K562 (cell line): ENCODE measurements at regions not wholly inside any gene's neighbourhood (a gene's known extent, or its start where the extent isn't known, plus 50 kb on each side); places are given as distances from the start of the nearest gene placed in this dataset.

Source experiments
- ATAC-seq: fragments of 200-7000 bp; cut with Tn5 transposase; 3 replicates; pipeline ENCODE4 v1.9.1; 2020; ENCODE audit warnings: moderate library complexity
- BruUV-seq: library from RNA; stranded (reverse); fragments of 400-500 nt; replicated peaks from 2 replicates; lab custom pipeline; 2021; lab: Mats Ljungman, UMichigan
- CTCF ChIA-PET: fragments of 300-600 bp; formaldehyde crosslinking; extraction: SDS; loops from one replicate; lab custom pipeline; 2021; ENCODE audit warnings: low intra/inter-chr PET ratio; lab: Yijun Ruan, JAX
- POLR2A ChIA-PET: fragments of 300-600, 350-650 bp; sonication (Branson Sonifier 250); formaldehyde crosslinking; extraction: SDS; loops from one replicate; lab custom pipeline; 2021; ENCODE audit warnings: antibody characterized with exemption, inconsistent platforms; lab: Yijun Ruan, JAX
- DNase-seq, 4 experiments: peaks; one replicate each; pipeline versions ENCODE4 v3.0.0 to v3.0.0-alpha.2; 2011 to 2018; ENCODE audit warnings: low spot score in 3 of 4, mixed read lengths in 3 of 4; ENCODE audit errors: extremely low read depth in 1 of 4
- FAIRE-seq: peaks from 2 replicates; lab custom pipeline; 2011; peaks lifted over from hg19 to GRCh38; lab: Jason Lieb, UNC
- H2AFZ ChIP-seq: 2 replicates; pipeline ENCODE4 v1.6.0; 2011; ENCODE audit warnings: low read depth, low read length, control low read depth, inconsistent platforms
- H3K27ac ChIP-seq: fragments of 200-600 bp; 3 replicates; pipeline ENCODE4 v1.8.0; 2011; ENCODE audit warnings: low read depth, mild to moderate bottlenecking, control low read depth, inconsistent platforms, low read length, moderate library complexity, mixed read lengths; ENCODE audit errors: extremely low read depth
- H3K27me3 ChIP-seq, 2 experiments: fragments of 300-600 bp in 1 of 2; 2 replicates in 1 of 2; 3 replicates in 1 of 2; pipeline versions ENCODE4 v1.6.0 to v1.8.0; 2011; ENCODE audit warnings: inconsistent platforms in 2 of 2, low read length in 2 of 2, mild to moderate bottlenecking in 1 of 2, mixed read lengths in 1 of 2, moderate library complexity in 1 of 2; ENCODE audit not compliant: control insufficient read depth in 2 of 2, insufficient read depth in 2 of 2
- H3K36me3 ChIP-seq: fragments of 300-600 bp; 3 replicates; pipeline ENCODE4 v1.8.0; 2011; ENCODE audit warnings: mild to moderate bottlenecking, low read length, inconsistent platforms; ENCODE audit not compliant: control insufficient read depth, insufficient read depth
- H3K4me1 ChIP-seq, 2 experiments: fragments of 200-600 bp in 1 of 2; replicated peaks in 1 of 2; 2 replicates in 1 of 2; 3 replicates in 1 of 2; pipeline versions ENCODE4 v1.5.1 to v1.8.0; 2011; ENCODE audit warnings: inconsistent platforms in 2 of 2, low read length in 2 of 2, mild to moderate bottlenecking in 1 of 2, mixed read lengths in 1 of 2, moderate library complexity in 1 of 2; ENCODE audit not compliant: control insufficient read depth in 2 of 2, insufficient read depth in 2 of 2
- H3K4me2 ChIP-seq: 2 replicates; pipeline ENCODE4 v1.6.1; 2011; ENCODE audit warnings: low read length, control low read depth, inconsistent platforms, mixed read lengths; ENCODE audit not compliant: insufficient read depth
- H3K4me3 ChIP-seq: fragments of 200-600 bp; sonication (generic), shearing (Covaris generic); 2 replicates; pipeline ENCODE4 v1.5.1; 2016; ENCODE audit warnings: control low read depth, inconsistent platforms
- H3K79me2 ChIP-seq: fragments of 200-600 bp; 3 replicates; pipeline ENCODE4 v1.8.0; 2011; ENCODE audit warnings: low read length, inconsistent platforms; ENCODE audit not compliant: control insufficient read depth, insufficient read depth
- H3K9ac ChIP-seq, 2 experiments: 2 replicates each; pipeline versions ENCODE4 v1.6.0 to v1.6.1; 2011; ENCODE audit warnings: low read depth in 2 of 2, low read length in 2 of 2, control low read depth in 1 of 2, inconsistent platforms in 1 of 2, mild to moderate bottlenecking in 1 of 2, mixed read lengths in 1 of 2; ENCODE audit not compliant: insufficient read depth in 1 of 2
- H3K9me1 ChIP-seq: one replicate; pipeline ENCODE4 v1.6.0; 2011; ENCODE audit warnings: inconsistent platforms, mild to moderate bottlenecking, low read length, moderate library complexity; ENCODE audit not compliant: control insufficient read depth, insufficient read depth
- H3K9me3 ChIP-seq: replicated peaks from 2 replicates; pipeline ENCODE4 v1.5.1; 2011; ENCODE audit warnings: low read depth, low read length, inconsistent platforms; ENCODE audit not compliant: control insufficient read depth, insufficient read depth
- H4K20me1 ChIP-seq: replicated peaks from 2 replicates; pipeline ENCODE4 v1.6.1; 2011; ENCODE audit warnings: low read length, inconsistent platforms, mixed read lengths; ENCODE audit not compliant: control insufficient read depth, insufficient read depth
- HCFC1 ChIP-seq: IDR thresholded peaks from 2 replicates; pipeline ENCODE4 v1.6.1; 2012; ENCODE audit warnings: low read depth, low read length, improper control_type of control experiment
- HMGN3 ChIP-seq: IDR thresholded peaks from 2 replicates; pipeline ENCODE4 v1.6.1; 2011; ENCODE audit warnings: borderline replicate concordance, low read depth, mild to moderate bottlenecking, mixed read lengths, low read length; ENCODE audit not compliant: insufficient read length; ENCODE audit errors: extremely low read depth
- ILF3 ChIP-seq: fragments of 450-650 bp; IDR thresholded peaks from 2 replicates; pipeline ENCODE4 v1.6.1; 2018; ENCODE audit warnings: antibody characterized with exemption, mild to moderate bottlenecking, moderate library complexity, borderline replicate concordance
- ILK ChIP-seq: fragments of 450-650 bp; IDR thresholded peaks from 2 replicates; pipeline ENCODE4 v1.6.1; 2016; ENCODE audit warnings: missing genetic modification characterization, low read depth, mild to moderate bottlenecking, missing compliant biosample characterization, moderate library complexity, borderline replicate concordance
- MCM5 ChIP-seq: fragments of 450-650 bp; IDR thresholded peaks from 2 replicates; pipeline ENCODE4 v1.6.1; 2016; ENCODE audit warnings: low read depth
- NONO ChIP-seq, 2 experiments: fragments of 200-400 bp in 1 of 2; fragments of 450-650 bp in 1 of 2; formaldehyde crosslinking in 1 of 2; IDR thresholded peaks; 2 replicates each; pipeline ENCODE4 v1.6.1; 2017; ENCODE audit warnings: low read depth in 2 of 2, mild to moderate bottlenecking in 2 of 2, moderate library complexity in 2 of 2, low read length in 1 of 2
- RBBP5 ChIP-seq: fragments of 200-600 bp; sonication (generic); IDR thresholded peaks from 2 replicates; pipeline ENCODE4 v1.6.1; 2012; ENCODE audit warnings: borderline replicate concordance, mild to moderate bottlenecking, low read length, control low read depth, inconsistent platforms; ENCODE audit not compliant: insufficient read depth, poor library complexity, severe bottlenecking
- ZNF282 ChIP-seq: sonication (generic); formaldehyde crosslinking; IDR thresholded peaks from 2 replicates; pipeline ENCODE4 v1.8.1; 2023; ENCODE audit warnings: missing genetic modification reagents
- WGBS: fragments of 100-300 bp; shearing (Covaris generic); methylation state at CpG from one replicate; pipeline ENCODE4 v1.1.6; 2016; ENCODE audit warnings: low coverage, mixed read lengths; ENCODE audit not compliant: insufficient coverage; ENCODE audit errors: missing lambda C conversion rate; 5-methylcytosine and 5-hydroxymethylcytosine counted together
- in situ Hi-C: fragments of 300-500 bp; cut with MboI; formaldehyde crosslinking; loops from 4 replicates; pipeline ENCODE4 v1.15.0; 2018; ENCODE audit warnings: inconsistent platforms, mixed read lengths
- intact Hi-C: fragments of 100-400 bp; cut with micrococcal nuclease; formaldehyde crosslinking; loops from 2 replicates; pipeline ENCODE4 v1.14.2; 2022
- TF ChIP-seq, protein P1 (sequence below): sonication (generic); formaldehyde crosslinking; IDR thresholded peaks from 2 replicates; pipeline ENCODE4 v1.8.0; 2022; ENCODE audit warnings: mild to moderate bottlenecking, missing genetic modification reagents
- TF ChIP-seq, protein P2 (sequence below): fragments of 250-450 bp; sonication (Bioruptor Pico); IDR thresholded peaks from 2 replicates; pipeline ENCODE4 v1.8.0; 2022; ENCODE audit warnings: moderate library complexity, mild to moderate bottlenecking, inconsistent platforms
- TF ChIP-seq, protein P3 (sequence below): sonication (generic); formaldehyde crosslinking; IDR thresholded peaks from 2 replicates; pipeline ENCODE4 v1.8.0; 2022; ENCODE audit warnings: mild to moderate bottlenecking, low read depth, missing genetic modification reagents

DNA sequence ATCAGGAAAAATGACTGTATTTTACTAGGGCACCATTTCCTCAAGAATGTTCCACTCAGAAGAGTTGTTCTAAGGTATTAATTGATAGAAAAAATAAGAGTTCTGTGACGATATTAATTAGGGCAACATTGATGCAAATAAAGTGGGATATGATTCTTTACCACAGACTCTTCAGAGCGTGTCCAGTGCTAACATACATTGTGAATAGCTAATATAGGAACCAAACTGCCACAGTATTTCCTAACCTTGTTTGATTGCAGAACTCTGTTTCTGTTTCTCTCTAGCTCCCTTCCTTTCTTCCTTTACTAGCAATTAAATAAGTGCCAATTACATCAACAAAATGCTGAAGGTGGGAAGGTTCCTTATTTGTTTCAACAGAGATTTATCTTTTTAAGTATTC lies 154.1 kb upstream of the CPEB2 start:
- Histone ChIP-seq H3K9me1 (no peaks in the 10 kb centered on the region), H4K20me1 (no peaks in the 10 kb centered on the region), H2AFZ (no peak overlapping the region), H3K27me3 (no peaks in the 10 kb centered on the region), H3K27ac (no peak overlapping the region), H3K4me3 (no peak overlapping the region), H3K36me3 (no peaks in the 10 kb centered on the region), H3K9me3 (no peaks in the 10 kb centered on the region), H3K9ac (no peak overlapping the region), H3K4me1 (no peaks in the 10 kb centered on the region), H3K79me2 (no peaks in the 10 kb centered on the region), H3K4me2 (no peak overlapping the region)
- DNase-seq, result no peak
- 13% methylated on average over 2 of the region's 2 CpGs for WGBS
- intact Hi-C loops (no loop called here), in situ Hi-C loops (no loop called here)
- no peak for TF ChIP-seq ZNF282 (CRISPR knock-in tag)
- TF ChIP-seq, protein P1, sequence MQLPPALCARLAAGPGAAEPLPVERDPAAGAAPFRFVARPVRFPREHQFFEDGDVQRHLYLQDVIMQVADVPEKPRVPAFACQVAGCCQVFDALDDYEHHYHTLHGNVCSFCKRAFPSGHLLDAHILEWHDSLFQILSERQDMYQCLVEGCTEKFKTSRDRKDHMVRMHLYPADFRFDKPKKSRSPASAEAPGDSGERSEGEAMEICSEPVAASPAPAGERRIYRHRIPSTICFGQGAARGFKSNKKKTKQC (CRISPR knock-in tag), result no peak
- CTCF ChIA-PET, result no interaction called here
- no peak for FAIRE-seq
- ATAC-seq, result no peak
- POLR2A ChIA-PET, result no interaction called here
- no TSS peak for BruUV-seq

DNA sequence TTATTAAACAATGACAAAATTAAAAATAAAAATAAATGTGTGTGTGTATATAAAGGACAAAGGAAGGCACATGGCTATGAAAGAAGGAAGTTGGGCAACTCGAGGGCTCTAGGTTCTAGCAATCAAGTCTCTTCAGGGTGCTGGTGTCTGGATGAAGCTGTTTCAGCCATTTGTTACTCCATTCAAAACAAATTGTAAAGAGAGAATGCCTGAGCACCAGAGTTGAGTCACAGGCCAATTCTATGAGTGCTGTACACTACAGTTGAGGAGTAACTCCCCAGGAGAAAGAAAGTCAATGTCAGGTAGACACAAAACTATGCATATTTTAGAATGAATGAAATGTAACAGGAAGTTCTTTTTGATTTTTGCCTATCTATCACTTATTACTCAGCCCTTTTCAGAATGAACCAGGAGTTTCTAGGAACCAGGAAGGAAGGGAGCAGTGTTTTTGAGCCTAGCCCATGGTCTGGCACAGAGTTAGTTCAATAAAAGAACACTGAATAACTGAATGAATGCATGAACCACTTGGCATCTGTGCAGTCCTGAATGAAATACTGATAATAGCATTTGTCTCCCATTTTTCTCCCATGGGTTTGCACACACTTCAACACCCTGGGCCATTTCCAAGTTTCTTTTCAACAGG lies 151.7 kb upstream of the CPEB2 start:
- no peaks in the 10 kb centered on the region for H3K36me3 ChIP-seq
- FAIRE-seq (no peak), DNase-seq (no peak), ATAC-seq (no peak)
- H3K4me1 ChIP-seq, result peaks cover 0 to 10% of the 10 kb centered on the region in 2 experiments; a peak in 3 of 5 replicates
- CTCF ChIA-PET, result no interaction called here
- no peak overlapping the region for H3K4me2 ChIP-seq
- H3K27ac ChIP-seq, result no peak overlapping the region
- H3K4me3 ChIP-seq, result no peak overlapping the region
- WGBS, result 4% methylated on average over 1 of the region's 1 CpG
- H3K9me1 ChIP-seq, result no peaks in the 10 kb centered on the region
- intact Hi-C loops, result no loop called here
- H3K79me2 ChIP-seq, result no peaks in the 10 kb centered on the region
- BruUV-seq, result no TSS peak
- no peaks in the 10 kb centered on the region for H3K9me3 ChIP-seq
- no peak overlapping the region; the same call in 1 of the 2 replicates for H2AFZ ChIP-seq
- POLR2A ChIA-PET, result no interaction called here
- in situ Hi-C loops, result no loop called here
- no peaks in the 10 kb centered on the region; a peak in 1 of 5 replicates for H3K27me3 ChIP-seq
- no peak overlapping the region for H3K9ac ChIP-seq
- no peaks in the 10 kb centered on the region for H4K20me1 ChIP-seq
- TF ChIP-seq ILF3 (no peak), RBBP5 (no peak), ILK (tag) (no peak), HMGN3 (no peak), NONO (IDR thresholded peaks at IDR 0.05; ENCODE audit: low read depth in 2 of 2, low read length in 1 of 2) (no peak), MCM5 (no peak), HCFC1 (no peak)
- TF ChIP-seq, protein P2, sequence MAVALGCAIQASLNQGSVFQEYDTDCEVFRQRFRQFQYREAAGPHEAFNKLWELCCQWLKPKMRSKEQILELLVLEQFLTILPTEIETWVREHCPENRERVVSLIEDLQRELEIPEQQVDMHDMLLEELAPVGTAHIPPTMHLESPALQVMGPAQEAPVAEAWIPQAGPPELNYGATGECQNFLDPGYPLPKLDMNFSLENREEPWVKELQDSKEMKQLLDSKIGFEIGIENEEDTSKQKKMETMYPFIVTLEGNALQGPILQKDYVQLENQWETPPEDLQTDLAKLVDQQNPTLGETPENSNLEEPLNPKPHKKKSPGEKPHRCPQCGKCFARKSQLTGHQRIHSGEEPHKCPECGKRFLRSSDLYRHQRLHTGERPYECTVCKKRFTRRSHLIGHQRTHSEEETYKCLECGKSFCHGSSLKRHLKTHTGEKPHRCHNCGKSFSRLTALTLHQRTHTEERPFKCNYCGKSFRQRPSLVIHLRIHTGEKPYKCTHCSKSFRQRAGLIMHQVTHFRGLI (CRISPR knock-in tag), result no peak
- TF ChIP-seq, protein P3, sequence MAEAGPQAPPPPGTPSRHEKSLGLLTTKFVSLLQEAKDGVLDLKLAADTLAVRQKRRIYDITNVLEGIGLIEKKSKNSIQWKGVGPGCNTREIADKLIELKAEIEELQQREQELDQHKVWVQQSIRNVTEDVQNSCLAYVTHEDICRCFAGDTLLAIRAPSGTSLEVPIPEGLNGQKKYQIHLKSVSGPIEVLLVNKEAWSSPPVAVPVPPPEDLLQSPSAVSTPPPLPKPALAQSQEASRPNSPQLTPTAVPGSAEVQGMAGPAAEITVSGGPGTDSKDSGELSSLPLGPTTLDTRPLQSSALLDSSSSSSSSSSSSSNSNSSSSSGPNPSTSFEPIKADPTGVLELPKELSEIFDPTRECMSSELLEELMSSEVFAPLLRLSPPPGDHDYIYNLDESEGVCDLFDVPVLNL (CRISPR knock-in tag), result no peak
